HEK293 (cell line): ENCODE measurements at regions not wholly inside any gene's neighbourhood (a gene's known extent, or its start where the extent isn't known, plus 50 kb on each side); places are given as distances from the start of the nearest gene placed in this dataset.

Experiments
- SETDB1 ChIP-seq: IDR thresholded peaks from one replicate; pipeline ENCODE4 v1.6.1; 2017; ENCODE audit warnings: mild to moderate bottlenecking, low read length, moderate library complexity, mixed read lengths; ENCODE audit not compliant: insufficient read length
- ZFP3 ChIP-seq: fragments of 450-650 bp; formaldehyde crosslinking; IDR thresholded peaks from 2 replicates; pipeline ENCODE4 v1.5.1; 2016; ENCODE audit warnings: low read depth, missing biosample characterization, missing genetic modification characterization
- ZNF112 ChIP-seq: fragments of 450-650 bp; formaldehyde crosslinking; IDR thresholded peaks from 2 replicates; pipeline ENCODE4 v1.5.0; 2017; ENCODE audit warnings: missing biosample characterization, missing genetic modification characterization
- ZNF626 ChIP-seq: fragments of 450-650 bp; sonication (Bioruptor Pico); formaldehyde crosslinking; IDR thresholded peaks from 2 replicates; pipeline ENCODE4 v1.5.1; 2018; ENCODE audit warnings: missing biosample characterization, missing genetic modification characterization, inconsistent platforms
- ZNF664 ChIP-seq: fragments of 450-650 bp; formaldehyde crosslinking; IDR thresholded peaks from 2 replicates; pipeline ENCODE4 v1.5.1; 2016; ENCODE audit warnings: missing biosample characterization, missing genetic modification characterization
- TF ChIP-seq, protein P1 (sequence below): fragments of 450-650 bp; formaldehyde crosslinking; IDR thresholded peaks from 2 replicates; pipeline ENCODE4 v1.5.1; 2016; ENCODE audit warnings: missing biosample characterization, missing genetic modification characterization
- TF ChIP-seq, protein P2 (sequence below): fragments of 450-650 bp; IDR thresholded peaks from 2 replicates; pipeline ENCODE4 v1.5.1; 2018; ENCODE audit warnings: missing biosample characterization, missing genetic modification characterization

DNA sequence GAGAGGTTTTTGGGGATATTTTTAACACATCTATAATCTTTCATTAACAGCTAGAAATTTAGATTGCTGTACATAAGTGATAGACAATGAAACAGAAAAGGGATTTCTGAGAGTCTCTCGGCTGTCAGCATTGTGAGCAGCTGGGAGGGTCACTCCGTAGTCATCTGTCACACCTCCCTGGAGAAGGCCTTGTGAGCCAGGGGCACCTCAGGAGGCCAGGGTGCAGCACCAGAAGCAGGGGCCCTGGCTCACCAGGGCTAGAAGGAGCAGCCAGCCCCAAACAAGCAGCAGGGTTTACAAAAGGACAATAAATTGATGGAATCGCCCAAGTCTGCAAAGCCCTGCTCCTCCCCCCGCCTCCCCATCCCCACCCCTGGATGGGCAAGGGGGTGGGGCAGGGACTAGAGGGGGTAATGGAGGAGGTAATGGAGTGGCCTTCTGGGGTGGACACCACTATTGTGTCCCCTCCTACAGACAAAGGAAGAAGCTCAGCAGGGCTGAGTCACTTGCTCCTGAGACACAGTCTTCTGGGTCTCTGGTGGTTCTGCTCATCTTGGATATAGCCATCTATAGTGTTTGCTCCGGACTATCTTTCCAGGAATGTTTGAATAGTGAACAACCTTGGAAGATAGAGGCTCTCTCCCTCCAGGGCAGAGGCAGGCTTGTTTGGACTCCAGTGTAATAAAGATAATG lies 263.4 kb downstream of the NPHP4 start:
- TF ChIP-seq, protein P1, sequence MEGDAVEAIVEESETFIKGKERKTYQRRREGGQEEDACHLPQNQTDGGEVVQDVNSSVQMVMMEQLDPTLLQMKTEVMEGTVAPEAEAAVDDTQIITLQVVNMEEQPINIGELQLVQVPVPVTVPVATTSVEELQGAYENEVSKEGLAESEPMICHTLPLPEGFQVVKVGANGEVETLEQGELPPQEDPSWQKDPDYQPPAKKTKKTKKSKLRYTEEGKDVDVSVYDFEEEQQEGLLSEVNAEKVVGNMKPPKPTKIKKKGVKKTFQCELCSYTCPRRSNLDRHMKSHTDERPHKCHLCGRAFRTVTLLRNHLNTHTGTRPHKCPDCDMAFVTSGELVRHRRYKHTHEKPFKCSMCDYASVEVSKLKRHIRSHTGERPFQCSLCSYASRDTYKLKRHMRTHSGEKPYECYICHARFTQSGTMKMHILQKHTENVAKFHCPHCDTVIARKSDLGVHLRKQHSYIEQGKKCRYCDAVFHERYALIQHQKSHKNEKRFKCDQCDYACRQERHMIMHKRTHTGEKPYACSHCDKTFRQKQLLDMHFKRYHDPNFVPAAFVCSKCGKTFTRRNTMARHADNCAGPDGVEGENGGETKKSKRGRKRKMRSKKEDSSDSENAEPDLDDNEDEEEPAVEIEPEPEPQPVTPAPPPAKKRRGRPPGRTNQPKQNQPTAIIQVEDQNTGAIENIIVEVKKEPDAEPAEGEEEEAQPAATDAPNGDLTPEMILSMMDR (tag by site-specific recombination): no peak
- no peak for TF ChIP-seq ZNF626
- TF ChIP-seq, protein P2, sequence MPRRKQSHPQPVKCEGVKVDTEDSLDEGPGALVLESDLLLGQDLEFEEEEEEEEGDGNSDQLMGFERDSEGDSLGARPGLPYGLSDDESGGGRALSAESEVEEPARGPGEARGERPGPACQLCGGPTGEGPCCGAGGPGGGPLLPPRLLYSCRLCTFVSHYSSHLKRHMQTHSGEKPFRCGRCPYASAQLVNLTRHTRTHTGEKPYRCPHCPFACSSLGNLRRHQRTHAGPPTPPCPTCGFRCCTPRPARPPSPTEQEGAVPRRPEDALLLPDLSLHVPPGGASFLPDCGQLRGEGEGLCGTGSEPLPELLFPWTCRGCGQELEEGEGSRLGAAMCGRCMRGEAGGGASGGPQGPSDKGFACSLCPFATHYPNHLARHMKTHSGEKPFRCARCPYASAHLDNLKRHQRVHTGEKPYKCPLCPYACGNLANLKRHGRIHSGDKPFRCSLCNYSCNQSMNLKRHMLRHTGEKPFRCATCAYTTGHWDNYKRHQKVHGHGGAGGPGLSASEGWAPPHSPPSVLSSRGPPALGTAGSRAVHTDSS (tag by site-specific recombination): no peak
- TF ChIP-seq SETDB1: no peak
- TF ChIP-seq ZNF664 (tag by site-specific recombination): no peak
- TF ChIP-seq ZNF112 (tag by site-specific recombination): no peak
- TF ChIP-seq ZFP3 (tag by site-specific recombination): no peak
